T-helper 1 cell treated with Interleukin-12 subunit alpha and Interleukin-12 subunit beta and Interleukin-4 antibody, amounts not matched to agents 30 μg/mL and 1 μg/mL, for 36 hours (primary cell): ENCODE measurements at regions not wholly inside any gene's neighbourhood (a gene's known extent, or its start where the extent isn't known, plus 50 kb on each side); places are given as distances from the start of the nearest gene placed in this dataset.

Source experiments
- H3K27ac Mint-ChIP-seq: one replicate; pipeline ENCODE4 v1.8.0; 2021; ENCODE audit warnings: mild to moderate bottlenecking, mixed read lengths
- H3K27me3 Mint-ChIP-seq: one replicate; pipeline ENCODE4 v1.8.0; 2021; ENCODE audit warnings: low read depth, mixed read lengths
- H3K36me3 Mint-ChIP-seq: one replicate; pipeline ENCODE4 v1.8.0; 2021; ENCODE audit warnings: low read depth, mixed read lengths
- H3K4me1 Mint-ChIP-seq: one replicate; pipeline ENCODE4 v1.8.0; 2021; ENCODE audit warnings: low read depth, mixed read lengths
- H3K4me3 Mint-ChIP-seq: one replicate; pipeline ENCODE4 v1.8.0; 2021; ENCODE audit warnings: mild to moderate bottlenecking, moderate library complexity, mixed read lengths
- H3K9me3 Mint-ChIP-seq: one replicate; pipeline ENCODE4 v1.8.0; 2021; ENCODE audit warnings: mixed read lengths

DNA sequence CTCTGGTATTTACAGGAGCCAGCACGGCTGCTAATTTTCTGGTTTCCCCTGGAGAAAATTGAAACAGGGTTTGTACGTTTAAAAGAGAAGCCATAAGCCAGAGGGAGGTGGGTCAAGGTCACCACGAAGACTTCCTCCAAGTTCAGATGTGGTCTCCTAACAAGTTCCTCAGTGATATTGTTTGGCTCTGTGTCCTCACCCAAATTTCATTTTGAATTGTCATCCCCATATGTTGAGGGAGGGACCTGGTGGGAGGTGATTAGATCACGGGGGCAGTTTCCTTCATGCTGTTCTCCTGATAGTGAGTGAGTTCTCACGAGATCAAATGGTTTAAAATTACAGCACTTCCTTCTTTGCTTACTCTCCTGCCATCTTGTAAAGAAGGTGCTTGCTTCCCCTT, 295.4 kb upstream of the DAB1 start:
- no peak overlapping the region for H3K27ac Mint-ChIP-seq
- no peaks in the 10 kb centered on the region for H3K27me3 Mint-ChIP-seq
- H3K4me3 Mint-ChIP-seq: no peak overlapping the region
- no peaks in the 10 kb centered on the region for H3K4me1 Mint-ChIP-seq
- no peaks in the 10 kb centered on the region for H3K36me3 Mint-ChIP-seq
- H3K9me3 Mint-ChIP-seq: no peaks in the 10 kb centered on the region

DNA sequence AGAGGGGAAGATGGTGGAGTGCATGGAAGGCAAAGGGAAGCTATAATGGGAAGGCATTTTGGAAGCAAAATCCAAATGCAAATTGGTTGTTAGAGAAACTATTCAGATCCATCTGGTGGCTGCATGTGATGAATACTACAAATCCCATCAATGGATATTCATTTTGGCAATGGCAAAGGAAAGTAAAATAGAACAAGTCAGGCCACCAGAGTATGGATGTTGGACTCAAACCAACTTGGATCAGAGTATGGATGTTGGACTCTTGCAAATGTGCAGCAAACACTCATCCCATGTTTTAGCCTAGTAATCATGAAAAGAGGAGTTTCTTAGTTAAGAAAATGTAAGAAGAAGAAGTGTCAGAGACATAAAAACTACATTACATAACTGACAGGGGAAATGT, 289.6 kb upstream of the DAB1 start:
- no peaks in the 10 kb centered on the region for H3K9me3 Mint-ChIP-seq
- no peaks in the 10 kb centered on the region for H3K4me1 Mint-ChIP-seq
- H3K36me3 Mint-ChIP-seq: no peaks in the 10 kb centered on the region
- no peak overlapping the region for H3K27ac Mint-ChIP-seq
- H3K4me3 Mint-ChIP-seq: no peak overlapping the region
- H3K27me3 Mint-ChIP-seq: no peaks in the 10 kb centered on the region

DNA sequence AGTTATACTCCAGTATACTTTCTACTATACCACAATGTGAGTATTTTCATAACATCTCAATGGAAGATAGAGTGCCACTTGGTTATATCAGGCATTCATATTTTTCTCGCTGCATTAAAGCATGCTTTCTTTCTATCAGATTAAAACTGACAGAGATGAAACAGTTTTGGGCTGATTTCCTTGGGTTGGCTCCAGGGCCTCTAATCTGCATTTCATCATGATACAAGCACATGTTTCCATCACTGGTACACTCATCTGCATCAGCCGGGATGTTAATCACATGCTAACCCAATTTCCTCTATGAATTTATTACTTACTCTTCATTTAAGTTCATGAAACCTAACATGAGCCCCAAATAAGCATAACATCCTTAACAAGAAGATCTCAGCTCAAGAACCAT, 289.0 kb upstream of the DAB1 start:
- no peaks in the 10 kb centered on the region for H3K36me3 Mint-ChIP-seq
- no peaks in the 10 kb centered on the region for H3K4me1 Mint-ChIP-seq
- H3K27ac Mint-ChIP-seq: no peak overlapping the region
- H3K4me3 Mint-ChIP-seq: no peak overlapping the region
- no peaks in the 10 kb centered on the region for H3K9me3 Mint-ChIP-seq
- no peaks in the 10 kb centered on the region for H3K27me3 Mint-ChIP-seq

DNA sequence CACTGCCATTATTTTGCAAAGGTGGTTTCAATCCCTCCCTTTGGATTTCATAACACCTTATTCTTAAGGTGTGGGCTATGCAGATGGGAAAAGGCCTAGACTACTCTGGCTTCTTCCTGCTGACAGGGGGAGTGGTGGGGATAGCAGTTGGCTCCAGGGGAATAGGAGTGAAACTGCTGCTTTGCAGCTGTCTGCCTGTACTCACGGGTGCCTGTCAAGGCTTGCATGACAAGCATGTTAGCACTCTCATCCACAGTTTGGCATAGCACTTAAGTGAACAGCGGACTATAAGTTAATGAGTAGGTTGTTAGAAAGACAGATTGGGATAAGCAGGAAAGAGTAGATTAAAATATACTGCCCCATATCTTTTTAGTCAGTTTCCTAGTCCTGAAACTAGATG, 287.5 kb upstream of the DAB1 start:
- Mint-ChIP-seq H3K36me3 (no peaks in the 10 kb centered on the region), H3K9me3 (no peaks in the 10 kb centered on the region), H3K4me3 (no peak overlapping the region), H3K27ac (no peak overlapping the region), H3K27me3 (no peaks in the 10 kb centered on the region), H3K4me1 (no peaks in the 10 kb centered on the region)

DNA sequence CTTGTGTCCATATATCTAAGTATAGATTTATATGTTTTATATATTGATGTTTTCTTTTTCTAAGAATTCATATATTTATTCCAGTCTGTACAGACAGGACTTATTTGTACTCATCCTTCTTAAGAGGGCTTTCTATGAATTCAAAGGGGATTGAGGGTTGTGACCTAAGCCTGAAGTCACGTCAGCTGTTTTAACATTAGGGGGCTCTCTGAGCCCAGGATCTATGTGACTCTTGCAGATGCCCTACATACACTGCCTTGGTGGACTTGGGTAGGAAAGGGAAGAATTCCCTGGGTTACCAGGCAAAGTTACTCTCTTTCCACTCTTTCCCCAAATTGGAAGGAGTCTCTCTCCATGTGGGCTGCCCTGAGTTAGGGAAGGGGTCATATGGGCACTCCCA, 283.8 kb upstream of the DAB1 start:
- H3K36me3 Mint-ChIP-seq: no peaks in the 10 kb centered on the region

DNA sequence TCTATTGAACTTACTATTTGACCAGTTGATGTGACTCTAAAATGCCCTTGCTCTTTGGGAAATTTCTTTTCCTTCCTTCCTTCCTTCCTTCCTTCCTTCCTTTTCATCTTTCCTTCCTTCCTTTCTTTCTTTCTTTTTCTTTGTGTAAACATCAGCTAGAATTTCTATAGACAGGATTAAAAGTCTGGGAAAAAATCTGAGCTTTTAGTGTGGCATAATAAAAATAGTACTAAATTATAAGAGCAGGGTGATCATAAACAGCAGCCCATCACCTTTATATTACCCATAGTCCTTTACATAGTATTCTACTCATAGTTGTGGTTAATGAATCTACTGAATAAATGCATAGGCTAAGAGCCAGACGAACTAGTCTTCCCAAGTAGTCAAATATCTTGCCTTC, 281.0 kb upstream of the DAB1 start:
- no peaks in the 10 kb centered on the region for H3K4me1 Mint-ChIP-seq
- H3K27ac Mint-ChIP-seq: no peak overlapping the region
- no peaks in the 10 kb centered on the region for H3K9me3 Mint-ChIP-seq
- no peaks in the 10 kb centered on the region for H3K27me3 Mint-ChIP-seq
- H3K36me3 Mint-ChIP-seq: no peaks in the 10 kb centered on the region
- H3K4me3 Mint-ChIP-seq: no peak overlapping the region

More for the DNA sequence above, 283.8 kb upstream of the DAB1 start:
- no peaks in the 10 kb centered on the region for H3K27me3 Mint-ChIP-seq
- no peaks in the 10 kb centered on the region for H3K9me3 Mint-ChIP-seq
- H3K4me1 Mint-ChIP-seq: no peaks in the 10 kb centered on the region
- no peak overlapping the region for H3K4me3 Mint-ChIP-seq
- no peak overlapping the region for H3K27ac Mint-ChIP-seq

DNA sequence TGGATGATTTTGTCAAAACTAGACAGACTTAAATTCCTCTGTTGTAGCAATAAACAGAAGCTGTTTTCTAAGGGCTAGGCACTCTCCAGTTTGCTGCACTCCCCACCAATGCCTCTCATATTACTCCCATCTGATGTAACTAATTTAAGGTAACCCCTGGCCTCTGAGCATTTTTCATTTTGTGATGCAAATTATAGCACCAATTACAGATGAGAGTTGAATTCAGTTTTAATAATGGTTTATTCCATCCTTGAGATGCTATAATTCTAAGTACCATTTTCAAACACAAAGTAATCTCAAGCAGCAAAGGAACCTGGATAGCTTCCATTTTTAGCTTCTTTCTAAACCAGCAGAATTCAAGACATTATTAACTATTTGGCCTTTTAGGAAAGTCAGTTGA, 280.4 kb upstream of the DAB1 start:
- no peak overlapping the region for H3K4me3 Mint-ChIP-seq
- no peaks in the 10 kb centered on the region for H3K4me1 Mint-ChIP-seq

DNA sequence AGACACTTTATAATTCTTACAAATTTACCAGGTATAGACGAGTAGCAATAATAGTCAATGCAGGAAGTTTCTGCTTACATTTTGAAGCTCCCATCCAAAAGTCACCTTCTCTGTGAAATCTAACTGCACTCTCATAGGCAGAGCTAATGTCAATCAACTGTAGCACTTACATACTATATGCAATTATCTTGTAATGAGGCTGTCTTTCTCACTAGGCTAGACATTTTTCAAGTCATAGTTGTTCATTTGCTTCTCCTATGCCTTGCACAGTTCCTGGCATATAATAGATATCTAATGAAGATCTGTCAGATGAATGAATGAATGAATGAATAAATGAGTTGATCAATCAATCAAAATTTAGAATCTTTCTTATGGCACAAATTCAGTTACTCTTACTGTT, 273.0 kb upstream of the DAB1 start:
- Mint-ChIP-seq H3K9me3 (peaks cover 15% of the 10 kb centered on the region), H3K36me3 (no peaks in the 10 kb centered on the region), H3K27ac (no peak overlapping the region), H3K4me1 (no peaks in the 10 kb centered on the region), H3K27me3 (no peaks in the 10 kb centered on the region), H3K4me3 (no peak overlapping the region)

More for the DNA sequence above, 280.4 kb upstream of the DAB1 start:
- Mint-ChIP-seq H3K27ac (no peak overlapping the region), H3K27me3 (no peaks in the 10 kb centered on the region), H3K9me3 (no peaks in the 10 kb centered on the region), H3K36me3 (no peaks in the 10 kb centered on the region)

DNA sequence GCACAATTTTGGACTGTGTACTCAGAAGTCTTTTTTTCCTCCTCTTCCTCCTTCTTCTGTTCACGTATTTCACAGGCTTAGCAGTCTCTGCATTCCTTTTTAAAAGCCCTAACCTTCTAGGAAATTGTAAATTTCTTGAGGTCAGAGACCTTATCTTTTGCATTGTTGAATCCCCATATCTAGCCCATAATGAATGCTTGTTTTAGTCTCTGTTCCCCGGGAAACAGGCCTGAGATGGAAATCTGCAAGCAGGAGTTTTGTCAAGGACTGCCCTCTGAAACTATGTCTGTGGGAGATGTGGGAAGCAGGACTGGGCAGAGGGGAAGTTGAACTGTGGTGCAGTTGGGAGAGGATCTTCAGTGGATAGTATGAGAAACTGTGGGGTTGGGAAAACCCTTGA, 272.2 kb upstream of the DAB1 start:
- peaks cover 15% of the 10 kb centered on the region for H3K9me3 Mint-ChIP-seq
- no peaks in the 10 kb centered on the region for H3K36me3 Mint-ChIP-seq
- H3K27ac Mint-ChIP-seq: no peak overlapping the region
- H3K27me3 Mint-ChIP-seq: no peaks in the 10 kb centered on the region
- H3K4me1 Mint-ChIP-seq: no peaks in the 10 kb centered on the region
- H3K4me3 Mint-ChIP-seq: no peak overlapping the region

DNA sequence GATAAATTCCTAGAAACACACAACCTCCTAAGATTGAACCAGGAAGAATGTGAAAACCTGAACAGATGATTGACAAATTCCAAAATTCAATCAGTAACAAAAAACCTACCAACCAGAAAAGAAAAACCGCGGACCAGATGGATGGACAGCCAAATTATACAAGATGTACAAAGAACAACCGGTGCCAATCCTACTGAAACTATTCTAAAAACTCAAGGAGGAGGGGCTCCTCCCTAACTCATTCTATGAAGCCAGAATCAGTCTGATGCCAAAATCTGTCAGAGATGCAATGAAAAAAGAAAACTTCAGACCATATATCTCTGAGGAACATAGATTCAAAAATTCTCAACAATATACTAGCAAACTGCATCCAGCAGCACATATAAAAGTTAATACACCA, 262.4 kb upstream of the DAB1 start:
- H3K4me3 Mint-ChIP-seq: no peak overlapping the region
- H3K36me3 Mint-ChIP-seq: no peaks in the 10 kb centered on the region
- H3K27ac Mint-ChIP-seq: no peak overlapping the region
- H3K9me3 Mint-ChIP-seq: peaks cover 29% of the 10 kb centered on the region
- no peaks in the 10 kb centered on the region for H3K4me1 Mint-ChIP-seq
- H3K27me3 Mint-ChIP-seq: no peaks in the 10 kb centered on the region

DNA sequence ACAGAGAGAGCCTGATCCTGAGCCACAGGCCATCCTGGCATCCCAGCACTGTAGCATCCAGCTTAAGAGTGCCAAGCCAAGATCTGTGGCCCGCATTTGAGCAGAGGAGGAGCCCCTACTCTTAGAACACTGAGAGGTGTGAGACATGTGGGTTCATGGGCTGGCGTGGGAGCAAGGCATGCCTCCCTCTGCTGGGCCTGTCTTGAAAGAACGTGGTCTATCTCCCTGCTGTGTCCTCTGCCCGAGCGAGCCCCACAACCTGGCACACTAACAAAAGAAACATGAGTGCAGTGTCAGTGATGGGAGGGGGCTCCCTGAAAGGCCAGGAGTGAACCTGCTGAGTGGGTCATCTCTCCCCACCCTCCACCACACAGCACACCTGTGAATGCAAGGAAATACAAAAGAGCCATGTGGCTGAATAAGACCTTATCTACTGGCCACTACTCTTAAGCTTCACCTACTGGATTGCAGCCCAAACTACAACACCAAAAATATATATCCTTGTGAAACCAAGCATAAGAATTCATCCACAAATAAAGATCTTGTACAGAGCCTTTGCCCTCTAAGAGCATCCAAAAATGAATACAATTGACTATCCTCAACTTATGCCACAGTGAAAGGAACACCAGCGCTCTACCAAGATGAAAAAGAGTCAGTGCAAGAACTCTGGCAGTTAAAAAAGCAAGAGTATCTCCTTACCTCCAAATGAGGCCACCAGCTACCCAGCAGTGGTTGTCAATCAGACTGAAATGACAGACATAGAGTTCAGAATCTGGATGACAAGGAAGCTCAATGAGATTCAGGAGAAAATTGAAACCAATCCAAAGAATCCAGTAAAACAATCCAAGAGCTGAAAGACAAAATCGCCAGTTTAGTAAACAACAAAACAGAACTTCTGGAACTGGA, 259.4 kb upstream of the DAB1 start:
- Mint-ChIP-seq H3K4me1 (no peaks in the 10 kb centered on the region), H3K36me3 (no peaks in the 10 kb centered on the region), H3K27ac (no peak overlapping the region), H3K27me3 (no peaks in the 10 kb centered on the region), H3K4me3 (no peak overlapping the region), H3K9me3 (peaks cover 20% of the 10 kb centered on the region)

DNA sequence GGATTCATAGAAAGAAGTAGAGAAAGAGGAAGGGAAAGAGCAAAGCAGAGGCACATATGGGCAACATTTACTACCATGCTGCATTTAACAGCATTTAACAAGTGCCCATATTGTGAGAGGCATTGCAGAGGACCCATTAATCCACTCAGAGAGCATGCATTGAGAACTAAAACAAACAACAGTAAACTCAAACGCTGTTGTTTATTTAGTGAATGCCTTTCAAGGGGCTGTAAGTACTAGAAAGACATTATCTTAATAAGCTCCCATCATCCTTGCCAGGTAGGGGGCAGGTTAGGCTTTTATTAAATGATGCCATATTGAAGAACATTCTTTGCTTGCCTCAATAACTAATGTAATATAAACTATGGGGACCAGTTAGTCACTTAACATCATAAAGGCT, 254.3 kb upstream of the DAB1 start:
- Mint-ChIP-seq H3K4me1 (no peaks in the 10 kb centered on the region), H3K27me3 (no peaks in the 10 kb centered on the region), H3K36me3 (no peaks in the 10 kb centered on the region), H3K27ac (no peak overlapping the region), H3K9me3 (peaks cover 6% of the 10 kb centered on the region), H3K4me3 (no peak overlapping the region)

DNA sequence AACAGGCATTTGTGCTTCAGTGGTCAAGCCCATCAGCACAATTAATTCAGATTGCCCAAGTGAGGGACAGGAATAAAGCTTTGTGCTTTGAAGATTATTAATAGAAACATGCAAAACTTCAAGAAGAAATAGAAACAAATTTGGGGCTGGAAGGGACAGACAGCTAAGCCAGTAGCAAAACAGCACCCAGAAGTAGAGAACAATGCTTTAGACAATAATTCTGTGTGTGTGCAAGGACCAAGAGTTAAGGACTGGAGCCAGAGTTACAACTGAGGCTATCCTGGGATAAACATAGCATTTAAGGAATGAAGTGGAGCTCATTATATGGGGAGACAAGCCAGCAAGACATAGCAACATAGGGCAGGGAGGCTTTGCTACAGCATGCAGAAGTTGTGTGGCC, 251.9 kb upstream of the DAB1 start:
- no peak overlapping the region for H3K4me3 Mint-ChIP-seq
- no peaks in the 10 kb centered on the region for H3K36me3 Mint-ChIP-seq
- no peaks in the 10 kb centered on the region for H3K4me1 Mint-ChIP-seq
- no peaks in the 10 kb centered on the region for H3K27me3 Mint-ChIP-seq
- H3K9me3 Mint-ChIP-seq: no peaks in the 10 kb centered on the region
- H3K27ac Mint-ChIP-seq: peak overlapping the region; percentile 39

DNA sequence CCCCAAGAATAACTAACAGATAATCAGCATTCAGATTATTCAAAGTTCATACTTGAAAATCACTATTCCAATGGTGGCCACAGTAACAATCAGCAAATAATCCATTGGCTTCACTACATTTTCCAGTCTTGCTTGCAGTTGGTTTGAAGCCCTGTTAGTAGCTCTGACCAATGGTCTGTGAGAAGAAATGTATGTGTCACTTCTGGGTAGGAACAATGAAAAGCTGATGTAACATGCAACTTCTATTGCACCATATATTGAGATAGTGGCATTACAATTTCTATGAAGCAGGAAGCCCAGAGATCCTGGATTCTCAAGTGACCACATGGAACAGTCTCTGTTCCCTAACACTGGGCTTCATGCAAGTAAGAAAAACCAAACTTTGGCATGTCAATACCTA, 250.9 kb upstream of the DAB1 start:
- Mint-ChIP-seq H3K27ac (no peak overlapping the region), H3K36me3 (no peaks in the 10 kb centered on the region), H3K9me3 (no peaks in the 10 kb centered on the region), H3K4me3 (no peak overlapping the region), H3K4me1 (no peaks in the 10 kb centered on the region), H3K27me3 (no peaks in the 10 kb centered on the region)

DNA sequence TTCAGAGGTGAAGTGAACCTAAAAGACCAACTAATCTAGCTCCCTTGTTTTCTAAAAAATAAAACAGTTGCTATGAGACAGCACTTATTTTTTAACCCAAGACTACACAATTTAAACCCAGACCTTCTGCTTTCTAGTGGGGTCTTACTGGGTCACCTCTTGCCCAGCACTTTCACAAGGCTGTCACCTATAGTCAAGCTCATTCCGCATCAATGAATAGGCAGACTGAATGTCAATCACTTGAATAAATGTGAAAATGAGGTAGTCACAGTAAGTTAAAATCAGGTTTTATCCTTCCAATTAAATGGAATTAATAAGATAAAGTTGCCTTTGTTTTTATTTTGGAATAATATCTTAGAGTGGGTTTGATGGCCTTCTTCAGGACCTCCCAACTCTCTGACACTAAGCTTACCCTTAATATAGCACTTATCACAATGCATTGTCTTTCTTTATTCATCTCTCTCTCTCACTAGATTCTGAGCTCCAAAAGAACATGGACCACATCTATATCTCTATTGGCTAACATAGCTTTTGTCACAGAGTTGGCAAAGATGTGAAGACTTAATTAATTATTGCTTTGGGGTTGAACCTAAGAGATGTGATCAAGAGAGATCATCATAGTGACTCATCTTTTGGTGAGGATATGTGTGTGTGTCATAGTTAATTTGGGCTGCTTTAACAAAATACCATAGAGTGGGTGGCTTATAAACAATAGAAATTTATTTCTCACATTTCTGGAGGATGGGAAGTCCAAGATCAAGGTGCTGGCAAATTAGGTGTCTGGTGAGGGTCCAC, 248.7 kb upstream of the DAB1 start:
- Mint-ChIP-seq H3K27ac (no peak overlapping the region), H3K4me3 (no peak overlapping the region), H3K4me1 (no peaks in the 10 kb centered on the region), H3K36me3 (no peaks in the 10 kb centered on the region), H3K9me3 (no peaks in the 10 kb centered on the region), H3K27me3 (no peaks in the 10 kb centered on the region)
